ENCODE measurements at regions not wholly inside any gene's neighbourhood (a gene's known extent, or its start where the extent isn't known, plus 50 kb on each side); places are given as distances from the start of the nearest gene placed in this dataset.

DNA sequence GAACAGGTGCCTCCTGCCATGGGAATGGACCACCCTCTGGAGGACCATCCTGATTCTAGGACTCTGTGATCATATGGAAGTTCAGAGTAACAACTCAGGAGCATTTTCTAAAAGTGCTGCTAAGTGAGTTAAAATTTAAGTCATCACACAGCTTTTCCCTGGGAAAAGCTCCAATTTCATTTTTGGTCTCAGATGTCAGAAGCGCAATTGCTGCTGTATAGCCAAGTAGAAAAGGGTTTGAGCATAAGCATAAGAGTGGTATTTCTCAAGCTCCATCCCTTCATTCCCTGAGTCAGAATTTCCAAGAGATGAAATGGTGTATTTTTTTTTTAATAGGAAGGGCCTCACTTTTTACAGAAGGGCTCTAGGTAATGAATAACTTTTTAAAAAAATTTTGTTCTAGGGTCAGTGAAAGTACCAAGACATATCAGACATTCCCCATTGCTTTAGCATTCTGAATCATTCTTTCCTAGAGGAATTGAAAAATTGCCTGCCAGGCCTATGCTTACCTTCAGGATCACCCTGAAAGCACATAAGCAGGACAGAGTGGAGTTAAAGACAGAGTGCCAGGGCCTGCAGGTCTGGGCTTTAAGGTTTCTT, 564.5 kb upstream of the ISX start:
- Histone ChIP-seq H3K79me2 (ENCODE audit: control insufficient read depth, insufficient read depth, low read length) (no peaks in the 10 kb centered on the region), H4K20me1 (ENCODE audit: control insufficient read depth, extremely low read depth, insufficient read depth, low read length) (no peaks in the 10 kb centered on the region), H3K9me3 (ENCODE audit: control insufficient read depth, insufficient read depth, low read depth, low read length) (no peaks in the 10 kb centered on the region), H3K27me3 (ENCODE audit: control insufficient read depth, insufficient read depth, low read length) (no peaks in the 10 kb centered on the region), H3K36me3 (ENCODE audit: control insufficient read depth, insufficient read depth, low read length) (no peaks in the 10 kb centered on the region), H3K4me2 (ENCODE audit: extremely low read depth, insufficient read depth, low read length) (no peak overlapping the region), H3K27ac (ENCODE audit: insufficient read depth, low read length) (no peak overlapping the region), H3K4me3 (replicated peaks in 1 of 4; ENCODE audit: control extremely low read depth in 1 of 4, insufficient read depth in 1 of 4, low read depth in 3 of 4, low read length in 4 of 4) (no peak overlapping the region), H3K9ac (ENCODE audit: insufficient read depth, low read length) (no peak overlapping the region), H2AFZ (ENCODE audit: low read length) (no peak overlapping the region), H3K4me1 (ENCODE audit: control insufficient read depth, extremely low read depth, insufficient read depth, low read length) (no peaks in the 10 kb centered on the region)
- DNase-seq (ENCODE audit: low read depth in 2 of 2) = no peak
- TF ChIP-seq EZH2 (IDR thresholded peaks at IDR 0.05; ENCODE audit: low read length, missing control alignments) = no peak
- TF ChIP-seq, protein P1, sequence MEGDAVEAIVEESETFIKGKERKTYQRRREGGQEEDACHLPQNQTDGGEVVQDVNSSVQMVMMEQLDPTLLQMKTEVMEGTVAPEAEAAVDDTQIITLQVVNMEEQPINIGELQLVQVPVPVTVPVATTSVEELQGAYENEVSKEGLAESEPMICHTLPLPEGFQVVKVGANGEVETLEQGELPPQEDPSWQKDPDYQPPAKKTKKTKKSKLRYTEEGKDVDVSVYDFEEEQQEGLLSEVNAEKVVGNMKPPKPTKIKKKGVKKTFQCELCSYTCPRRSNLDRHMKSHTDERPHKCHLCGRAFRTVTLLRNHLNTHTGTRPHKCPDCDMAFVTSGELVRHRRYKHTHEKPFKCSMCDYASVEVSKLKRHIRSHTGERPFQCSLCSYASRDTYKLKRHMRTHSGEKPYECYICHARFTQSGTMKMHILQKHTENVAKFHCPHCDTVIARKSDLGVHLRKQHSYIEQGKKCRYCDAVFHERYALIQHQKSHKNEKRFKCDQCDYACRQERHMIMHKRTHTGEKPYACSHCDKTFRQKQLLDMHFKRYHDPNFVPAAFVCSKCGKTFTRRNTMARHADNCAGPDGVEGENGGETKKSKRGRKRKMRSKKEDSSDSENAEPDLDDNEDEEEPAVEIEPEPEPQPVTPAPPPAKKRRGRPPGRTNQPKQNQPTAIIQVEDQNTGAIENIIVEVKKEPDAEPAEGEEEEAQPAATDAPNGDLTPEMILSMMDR (conservative IDR thresholded peaks at IDR 0.05 in 1 of 2, IDR thresholded peaks at IDR 0.05 in 1 of 2; ENCODE audit: low read depth in 1 of 2, low read length in 2 of 2) = no peak

GRCh38 chr22:34502821-34503220, 563.1 kb upstream of the ISX start:
- no peaks in the 10 kb centered on the region for H3K9me3 ChIP-seq (ENCODE audit: control insufficient read depth, insufficient read depth, low read depth, low read length)
- no peak overlapping the region for H3K9ac ChIP-seq (ENCODE audit: insufficient read depth, low read length)
- no peak overlapping the region for H3K4me2 ChIP-seq (ENCODE audit: extremely low read depth, insufficient read depth, low read length)
- no peaks in the 10 kb centered on the region for H3K36me3 ChIP-seq (ENCODE audit: control insufficient read depth, insufficient read depth, low read length)
- no peaks in the 10 kb centered on the region for H3K4me1 ChIP-seq (ENCODE audit: control insufficient read depth, extremely low read depth, insufficient read depth, low read length)
- TF ChIP-seq, protein P1 (conservative IDR thresholded peaks at IDR 0.05 in 1 of 2, IDR thresholded peaks at IDR 0.05 in 1 of 2; ENCODE audit: low read depth in 1 of 2, low read length in 2 of 2) = no peak
- TF ChIP-seq EZH2 (IDR thresholded peaks at IDR 0.05; ENCODE audit: low read length, missing control alignments) = no peak
- no peaks in the 10 kb centered on the region for H3K79me2 ChIP-seq (ENCODE audit: control insufficient read depth, insufficient read depth, low read length)
- no peak overlapping the region for H2AFZ ChIP-seq (ENCODE audit: low read length)
- no peaks in the 10 kb centered on the region for H3K27me3 ChIP-seq (ENCODE audit: control insufficient read depth, insufficient read depth, low read length)
- DNase-seq (ENCODE audit: low read depth in 2 of 2) = no peak
- H3K4me3 ChIP-seq (replicated peaks in 1 of 4; ENCODE audit: control extremely low read depth in 1 of 4, insufficient read depth in 1 of 4, low read depth in 3 of 4, low read length in 4 of 4) = no peak overlapping the region
- no peak overlapping the region for H3K27ac ChIP-seq (ENCODE audit: insufficient read depth, low read length)
- no peaks in the 10 kb centered on the region for H4K20me1 ChIP-seq (ENCODE audit: control insufficient read depth, extremely low read depth, insufficient read depth, low read length)

- TF ChIP-seq, protein P1 (conservative IDR thresholded peaks at IDR 0.05 in 1 of 2, IDR thresholded peaks at IDR 0.05 in 1 of 2; ENCODE audit: low read depth in 1 of 2, low read length in 2 of 2) = no peak
- no peak for TF ChIP-seq EZH2 (IDR thresholded peaks at IDR 0.05; ENCODE audit: low read length, missing control alignments)
- H3K9ac ChIP-seq (ENCODE audit: insufficient read depth, low read length) = no peak overlapping the region
- DNase-seq (ENCODE audit: low read depth in 2 of 2) = no peak
- no peaks in the 10 kb centered on the region for H3K79me2 ChIP-seq (ENCODE audit: control insufficient read depth, insufficient read depth, low read length)
- no peaks in the 10 kb centered on the region for H3K4me1 ChIP-seq (ENCODE audit: control insufficient read depth, extremely low read depth, insufficient read depth, low read length)
- no peak overlapping the region for H3K4me2 ChIP-seq (ENCODE audit: extremely low read depth, insufficient read depth, low read length)
- no peaks in the 10 kb centered on the region for H3K36me3 ChIP-seq (ENCODE audit: control insufficient read depth, insufficient read depth, low read length)
- no peaks in the 10 kb centered on the region for H3K9me3 ChIP-seq (ENCODE audit: control insufficient read depth, insufficient read depth, low read depth, low read length)
- H3K27me3 ChIP-seq (ENCODE audit: control insufficient read depth, insufficient read depth, low read length) = no peaks in the 10 kb centered on the region
- no peak overlapping the region for H3K27ac ChIP-seq (ENCODE audit: insufficient read depth, low read length)
- H3K4me3 ChIP-seq (replicated peaks in 1 of 4; ENCODE audit: control extremely low read depth in 1 of 4, insufficient read depth in 1 of 4, low read depth in 3 of 4, low read length in 4 of 4) = no peak overlapping the region
- no peaks in the 10 kb centered on the region for H4K20me1 ChIP-seq (ENCODE audit: control insufficient read depth, extremely low read depth, insufficient read depth, low read length)
- no peak overlapping the region for H2AFZ ChIP-seq (ENCODE audit: low read length)
Measured at GRCh38 chr22:34508797-34509196, 557.2 kb upstream of the ISX start.
